Sigmoid colon (tissue), 6 donors: ENCODE measurements at regions not wholly inside any gene's neighbourhood (a gene's known extent, or its start where the extent isn't known, plus 50 kb on each side); places are given as distances from the start of the nearest gene placed in this dataset.

Experiments used
- DNase-seq: peaks from one replicate; pipeline ENCODE4 v3.0.0-alpha.2; 2019
- H3K27ac ChIP-seq, 4 donors: fragments of 200-600 bp; sonication (generic); one replicate each; pipeline ENCODE4 v1.5.1; 2016 to 2019; ENCODE audit warnings: mild to moderate bottlenecking in 1 of 4
- H3K27me3 ChIP-seq, 3 donors: fragments of 200-600 bp; sonication (generic); one replicate each; pipeline ENCODE4 v1.5.1; 2019; ENCODE audit warnings: mild to moderate bottlenecking in 1 of 3
- H3K36me3 ChIP-seq, 4 donors: fragments of 200-600 bp; sonication (generic); one replicate each; pipeline ENCODE4 v1.5.1; 2016 to 2019
- H3K4me1 ChIP-seq, 4 donors: fragments of 200-600 bp; sonication (generic); one replicate each; pipeline ENCODE4 v1.5.1; 2017 to 2019
- H3K4me3 ChIP-seq, 4 donors: fragments of 200-600 bp; sonication (generic); one replicate each; pipeline ENCODE4 v1.5.1; 2017 to 2019; ENCODE audit warnings: mild to moderate bottlenecking in 2 of 4, moderate library complexity in 1 of 4
- H3K9me3 ChIP-seq, 4 donors: fragments of 200-600 bp in 3 of 4; sonication (generic) in 3 of 4; one replicate each; pipeline versions ENCODE4 v1.5.1 to v1.6.1; 2013 to 2019
- CTCF ChIP-seq, 4 experiments: fragments of 450-650 bp in 3 of 4; fragments of 200-600 bp in 1 of 4; IDR thresholded peaks; one replicate each; pipeline ENCODE4 v1.5.1; 2016 to 2019; ENCODE audit warnings: antibody characterized with exemption in 4 of 4, mild to moderate bottlenecking in 3 of 4, moderate library complexity in 2 of 4
- EP300 ChIP-seq, 4 donors: sonication (generic); formaldehyde crosslinking; IDR thresholded peaks; one replicate each; pipeline ENCODE4 v1.6.1; 2017; ENCODE audit warnings: antibody characterized with exemption in 4 of 4
- POLR2A ChIP-seq, 2 donors: fragments of 450-650 bp; IDR thresholded peaks; one replicate each; pipeline ENCODE4 v1.6.1; 2016; ENCODE audit warnings: antibody characterized with exemption in 2 of 2, mild to moderate bottlenecking in 2 of 2, moderate library complexity in 2 of 2
- POLR2AphosphoS5 ChIP-seq, 4 donors: sonication (generic); formaldehyde crosslinking; IDR thresholded peaks; one replicate each; pipeline ENCODE4 v1.6.1; 2017; ENCODE audit warnings: antibody characterized with exemption in 4 of 4
- WGBS, 2 donors: extraction: QIAGEN DNeasy Blood & Tissue Kit; methylation state at CpG; one replicate each; pipeline ENCODE4 v1.1.7; 2013; 5-methylcytosine and 5-hydroxymethylcytosine counted together
- intact Hi-C: fragments of 100-400 bp; cut with DNase I; formaldehyde crosslinking; loops from one replicate; pipeline ENCODE4 v1.15.1; 2023
- donor health status: healthy with polysubstance abuse.
- donor health status: healthy.

GRCh38 chr21:22474403-22474802 is 1476.2 kb downstream of the NCAM2 start:
- no peaks in the 10 kb centered on the region for H3K9me3 ChIP-seq
- no peak overlapping the region for H3K27ac ChIP-seq
- no peaks in the 10 kb centered on the region for H3K27me3 ChIP-seq
- 85 to 87% methylated on average over 1 of the region's 1 CpG for WGBS, 2 donors
- intact Hi-C loops: no loop called here
- DNase-seq: no peak
- TF ChIP-seq CTCF (IDR thresholded peaks at IDR 0.05) (no peak), POLR2AphosphoS5 (IDR thresholded peaks at IDR 0.05) (no peak), POLR2A (IDR thresholded peaks at IDR 0.05) (no peak), EP300 (IDR thresholded peaks at IDR 0.05) (no peak)
- no peaks in the 10 kb centered on the region for H3K4me1 ChIP-seq
- no peak overlapping the region for H3K4me3 ChIP-seq
- no peaks in the 10 kb centered on the region for H3K36me3 ChIP-seq

- no peak for DNase-seq
- H3K4me1 ChIP-seq: no peaks in the 10 kb centered on the region
- no peaks in the 10 kb centered on the region for H3K36me3 ChIP-seq
- H3K4me3 ChIP-seq: no peak overlapping the region
- H3K27ac ChIP-seq: no peak overlapping the region
- TF ChIP-seq CTCF (IDR thresholded peaks at IDR 0.05) (no peak), POLR2A (IDR thresholded peaks at IDR 0.05) (no peak), EP300 (IDR thresholded peaks at IDR 0.05) (no peak), POLR2AphosphoS5 (IDR thresholded peaks at IDR 0.05) (no peak)
- intact Hi-C loops: no loop called here
- no peaks in the 10 kb centered on the region for H3K9me3 ChIP-seq
- 86 to 87% methylated on average over 2 of the region's 2 CpGs for WGBS, 2 donors
- no peaks in the 10 kb centered on the region for H3K27me3 ChIP-seq
Observed at GRCh38 chr21:22476214-22476613, 1478.0 kb downstream of the NCAM2 start.

GRCh38 chr21:22476726-22477646 is 1478.8 kb downstream of the NCAM2 start:
- DNase-seq: no peak
- Histone ChIP-seq H3K9me3 (no peaks in the 10 kb centered on the region), H3K4me1 (no peaks in the 10 kb centered on the region), H3K27ac (no peak overlapping the region), H3K27me3 (no peaks in the 10 kb centered on the region), H3K4me3 (no peak overlapping the region), H3K36me3 (no peaks in the 10 kb centered on the region)
- TF ChIP-seq EP300 (IDR thresholded peaks at IDR 0.05): no peak
- TF ChIP-seq CTCF (IDR thresholded peaks at IDR 0.05): no peak
- TF ChIP-seq POLR2AphosphoS5 (IDR thresholded peaks at IDR 0.05): no peak
- no peak for TF ChIP-seq POLR2A (IDR thresholded peaks at IDR 0.05)
- 49 to 61% methylated on average over 2 of the region's 2 CpGs for WGBS, 2 donors
- intact Hi-C loops: no loop called here

GRCh38 chr21:22490049-22490448 is 1491.8 kb downstream of the NCAM2 start:
- no peaks in the 10 kb centered on the region for H3K4me1 ChIP-seq
- no peaks in the 10 kb centered on the region for H3K9me3 ChIP-seq
- 41 to 53% methylated on average over 1 of the region's 1 CpG for WGBS, 2 donors
- no peak for DNase-seq
- intact Hi-C loops: no loop called here
- no peak overlapping the region for H3K27ac ChIP-seq
- no peaks in the 10 kb centered on the region for H3K27me3 ChIP-seq
- no peak overlapping the region for H3K4me3 ChIP-seq
- H3K36me3 ChIP-seq: no peaks in the 10 kb centered on the region
- TF ChIP-seq EP300 (IDR thresholded peaks at IDR 0.05): no peak
- no peak for TF ChIP-seq CTCF (IDR thresholded peaks at IDR 0.05)
- no peak for TF ChIP-seq POLR2AphosphoS5 (IDR thresholded peaks at IDR 0.05)
- no peak for TF ChIP-seq POLR2A (IDR thresholded peaks at IDR 0.05)
